NB4 (cell line): ENCODE measurements at regions not wholly inside any gene's neighbourhood (a gene's known extent, or its start where the extent isn't known, plus 50 kb on each side); places are given as distances from the start of the nearest gene placed in this dataset.

Experiments used
- CTCF ChIP-seq: IDR thresholded peaks from one replicate; pipeline ENCODE4 v1.5.1; 2012; ENCODE audit warnings: low read depth, low read length
- MYC ChIP-seq: IDR thresholded peaks from 2 replicates; pipeline ENCODE4 v1.6.1; 2011; ENCODE audit warnings: low read depth, low read length
- POLR2A ChIP-seq: IDR thresholded peaks from 2 replicates; pipeline ENCODE4 v1.6.1; 2011; ENCODE audit warnings: mild to moderate bottlenecking; ENCODE audit not compliant: insufficient read length; ENCODE audit errors: extremely low read depth
- TF ChIP-seq, protein P1 (sequence below): IDR thresholded peaks from 2 replicates; pipeline ENCODE4 v1.6.1; 2011; ENCODE audit warnings: low read depth, low read length

GRCh38 chr1:215418876-215419447 is 148.1 kb upstream of the KCTD3 start:
- no peak for TF ChIP-seq POLR2A
- TF ChIP-seq CTCF = no peak
- TF ChIP-seq MYC = no peak
- TF ChIP-seq, protein P1, sequence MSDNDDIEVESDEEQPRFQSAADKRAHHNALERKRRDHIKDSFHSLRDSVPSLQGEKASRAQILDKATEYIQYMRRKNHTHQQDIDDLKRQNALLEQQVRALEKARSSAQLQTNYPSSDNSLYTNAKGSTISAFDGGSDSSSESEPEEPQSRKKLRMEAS = no peak
